Esophagus squamous epithelium (tissue), 4 donors: ENCODE measurements at regions not wholly inside any gene's neighbourhood (a gene's known extent, or its start where the extent isn't known, plus 50 kb on each side); places are given as distances from the start of the nearest gene placed in this dataset.

Experiments
- POLR2A ChIP-seq, 4 donors: fragments of 450-650 bp; IDR thresholded peaks; one replicate each; pipeline ENCODE4 v1.6.1; 2017; ENCODE audit warnings: antibody characterized with exemption in 4 of 4, mild to moderate bottlenecking in 4 of 4, moderate library complexity in 3 of 4
- TF ChIP-seq, protein P1 (sequence below), 6 experiments: fragments of 450-650 bp in 4 of 6; fragments of 200-600 bp in 2 of 6; sonication (generic) in 2 of 6; IDR thresholded peaks; one replicate each; pipeline ENCODE4 v1.5.1; 2016 to 2019; ENCODE audit warnings: antibody characterized with exemption in 6 of 6, mild to moderate bottlenecking in 4 of 6, moderate library complexity in 4 of 6

DNA sequence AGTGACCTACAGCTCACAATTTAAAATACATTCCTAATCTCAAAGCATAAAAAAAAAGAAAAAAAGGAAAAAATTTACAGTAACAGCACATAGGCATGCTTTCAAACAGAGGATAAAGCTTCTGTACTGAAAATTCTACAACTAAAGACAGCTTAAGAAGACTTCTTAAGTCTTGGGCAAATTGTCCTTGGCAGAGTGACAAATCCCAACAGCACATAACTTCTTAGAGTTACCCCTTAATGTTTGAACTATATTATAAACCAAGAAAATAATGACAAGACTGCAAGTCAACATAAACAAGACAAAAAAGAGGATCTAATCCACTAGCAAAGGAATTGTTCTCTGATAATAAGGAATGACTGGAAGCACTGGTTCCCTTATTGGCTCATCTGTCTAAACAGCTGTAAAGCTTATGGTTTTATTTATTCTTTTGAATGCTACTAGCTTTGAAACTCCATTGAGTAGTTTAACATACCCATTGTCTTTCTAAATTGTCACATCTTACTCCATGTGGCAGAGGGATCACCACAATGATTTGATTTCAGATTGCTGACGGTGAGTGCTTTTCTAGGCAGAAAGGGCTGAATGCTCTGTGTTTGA lies 1576.8 kb upstream of the GOT2 start:
- TF ChIP-seq, protein P1, sequence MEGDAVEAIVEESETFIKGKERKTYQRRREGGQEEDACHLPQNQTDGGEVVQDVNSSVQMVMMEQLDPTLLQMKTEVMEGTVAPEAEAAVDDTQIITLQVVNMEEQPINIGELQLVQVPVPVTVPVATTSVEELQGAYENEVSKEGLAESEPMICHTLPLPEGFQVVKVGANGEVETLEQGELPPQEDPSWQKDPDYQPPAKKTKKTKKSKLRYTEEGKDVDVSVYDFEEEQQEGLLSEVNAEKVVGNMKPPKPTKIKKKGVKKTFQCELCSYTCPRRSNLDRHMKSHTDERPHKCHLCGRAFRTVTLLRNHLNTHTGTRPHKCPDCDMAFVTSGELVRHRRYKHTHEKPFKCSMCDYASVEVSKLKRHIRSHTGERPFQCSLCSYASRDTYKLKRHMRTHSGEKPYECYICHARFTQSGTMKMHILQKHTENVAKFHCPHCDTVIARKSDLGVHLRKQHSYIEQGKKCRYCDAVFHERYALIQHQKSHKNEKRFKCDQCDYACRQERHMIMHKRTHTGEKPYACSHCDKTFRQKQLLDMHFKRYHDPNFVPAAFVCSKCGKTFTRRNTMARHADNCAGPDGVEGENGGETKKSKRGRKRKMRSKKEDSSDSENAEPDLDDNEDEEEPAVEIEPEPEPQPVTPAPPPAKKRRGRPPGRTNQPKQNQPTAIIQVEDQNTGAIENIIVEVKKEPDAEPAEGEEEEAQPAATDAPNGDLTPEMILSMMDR (IDR thresholded peaks at IDR 0.05) = no peak
- TF ChIP-seq POLR2A (IDR thresholded peaks at IDR 0.05) = no peak
